Tibial nerve (tissue), 3 donors: ENCODE measurements at regions not wholly inside any gene's neighbourhood (a gene's known extent, or its start where the extent isn't known, plus 50 kb on each side); places are given as distances from the start of the nearest gene placed in this dataset.

Experiments
- POLR2A ChIP-seq, 2 donors: fragments of 450-650 bp; IDR thresholded peaks; one replicate each; pipeline ENCODE4 v1.6.1; 2017; ENCODE audit warnings: antibody characterized with exemption in 2 of 2, mild to moderate bottlenecking in 2 of 2, moderate library complexity in 2 of 2
- TF ChIP-seq, protein P1 (sequence below), 5 experiments: fragments of 200-600 bp in 3 of 5; fragments of 450-650 bp in 2 of 5; sonication (generic) in 3 of 5; IDR thresholded peaks; one replicate each; pipeline ENCODE4 v1.5.1; 2016 to 2019; ENCODE audit warnings: antibody characterized with exemption in 5 of 5, mild to moderate bottlenecking in 3 of 5, moderate library complexity in 2 of 5

DNA sequence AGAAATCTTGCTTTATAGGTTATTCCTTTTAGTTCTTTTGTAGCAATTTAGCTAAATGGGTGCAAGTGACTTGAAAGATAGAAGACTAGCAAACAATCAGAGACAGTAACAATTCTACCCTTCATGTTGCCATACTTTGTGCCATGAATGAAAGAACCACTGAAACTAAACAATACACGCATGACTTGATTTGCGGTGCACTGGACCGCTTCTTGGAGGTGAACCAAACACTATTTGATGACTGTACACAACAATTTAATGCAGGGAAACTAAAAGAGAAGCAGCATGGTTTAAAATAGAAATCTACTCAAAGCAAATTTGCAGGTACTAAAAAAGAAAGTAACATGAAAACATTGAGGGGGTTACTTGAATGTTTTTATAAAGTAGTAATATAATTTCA is 331.0 kb upstream of the RARB start:
- TF ChIP-seq, protein P1, sequence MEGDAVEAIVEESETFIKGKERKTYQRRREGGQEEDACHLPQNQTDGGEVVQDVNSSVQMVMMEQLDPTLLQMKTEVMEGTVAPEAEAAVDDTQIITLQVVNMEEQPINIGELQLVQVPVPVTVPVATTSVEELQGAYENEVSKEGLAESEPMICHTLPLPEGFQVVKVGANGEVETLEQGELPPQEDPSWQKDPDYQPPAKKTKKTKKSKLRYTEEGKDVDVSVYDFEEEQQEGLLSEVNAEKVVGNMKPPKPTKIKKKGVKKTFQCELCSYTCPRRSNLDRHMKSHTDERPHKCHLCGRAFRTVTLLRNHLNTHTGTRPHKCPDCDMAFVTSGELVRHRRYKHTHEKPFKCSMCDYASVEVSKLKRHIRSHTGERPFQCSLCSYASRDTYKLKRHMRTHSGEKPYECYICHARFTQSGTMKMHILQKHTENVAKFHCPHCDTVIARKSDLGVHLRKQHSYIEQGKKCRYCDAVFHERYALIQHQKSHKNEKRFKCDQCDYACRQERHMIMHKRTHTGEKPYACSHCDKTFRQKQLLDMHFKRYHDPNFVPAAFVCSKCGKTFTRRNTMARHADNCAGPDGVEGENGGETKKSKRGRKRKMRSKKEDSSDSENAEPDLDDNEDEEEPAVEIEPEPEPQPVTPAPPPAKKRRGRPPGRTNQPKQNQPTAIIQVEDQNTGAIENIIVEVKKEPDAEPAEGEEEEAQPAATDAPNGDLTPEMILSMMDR (IDR thresholded peaks at IDR 0.05), result no peak
- TF ChIP-seq POLR2A (IDR thresholded peaks at IDR 0.05), result no peak
